Tibial nerve (tissue), 4 donors: ENCODE measurements at regions not wholly inside any gene's neighbourhood (a gene's known extent, or its start where the extent isn't known, plus 50 kb on each side); places are given as distances from the start of the nearest gene placed in this dataset.

ENCODE experiments used
- DNase-seq, 2 donors: peaks; one replicate each; pipeline ENCODE4 v3.0.0-alpha.2; 2019; ENCODE audit warnings: low spot score in 2 of 2
- H3K27ac ChIP-seq, 4 donors: fragments of 200-600 bp; sonication (generic) in 3 of 4; one replicate each; pipeline ENCODE4 v1.5.1; 2017 to 2019; ENCODE audit warnings: mild to moderate bottlenecking in 1 of 4
- H3K27me3 ChIP-seq, 2 donors: fragments of 200-600 bp; sonication (generic) in 1 of 2; one replicate each; pipeline versions ENCODE4 v1.5.1 to v1.6.0; 2017 to 2019
- H3K36me3 ChIP-seq, 3 donors: fragments of 200-600 bp; sonication (generic); one replicate each; pipeline ENCODE4 v1.5.1; 2018 to 2019
- H3K4me1 ChIP-seq, 4 donors: fragments of 200-600 bp; sonication (generic) in 3 of 4; one replicate each; pipeline ENCODE4 v1.5.1; 2017 to 2019
- H3K4me3 ChIP-seq, 4 donors: fragments of 200-600 bp; sonication (generic) in 3 of 4; one replicate each; pipeline ENCODE4 v1.5.1; 2017 to 2019; ENCODE audit warnings: mild to moderate bottlenecking in 1 of 4, moderate library complexity in 1 of 4
- H3K9me3 ChIP-seq, 4 donors: fragments of 200-600 bp; sonication (generic) in 3 of 4; one replicate each; pipeline ENCODE4 v1.5.1; 2017 to 2019
- CTCF ChIP-seq, 5 experiments: fragments of 200-600 bp in 3 of 5; fragments of 450-650 bp in 2 of 5; sonication (generic) in 3 of 5; IDR thresholded peaks; one replicate each; pipeline ENCODE4 v1.5.1; 2016 to 2019; ENCODE audit warnings: antibody characterized with exemption in 5 of 5, mild to moderate bottlenecking in 3 of 5, moderate library complexity in 2 of 5
- EP300 ChIP-seq, 2 donors: sonication (generic); formaldehyde crosslinking; IDR thresholded peaks; one replicate each; pipeline ENCODE4 v1.6.1; 2017; ENCODE audit warnings: antibody characterized with exemption in 2 of 2, mild to moderate bottlenecking in 1 of 2
- POLR2A ChIP-seq, 2 donors: fragments of 450-650 bp; IDR thresholded peaks; one replicate each; pipeline ENCODE4 v1.6.1; 2017; ENCODE audit warnings: antibody characterized with exemption in 2 of 2, mild to moderate bottlenecking in 2 of 2, moderate library complexity in 2 of 2
- WGBS, 2 donors: methylation state at CpG; one replicate each; pipeline ENCODE4 v1.1.5; 2018; 5-methylcytosine and 5-hydroxymethylcytosine counted together

DNA sequence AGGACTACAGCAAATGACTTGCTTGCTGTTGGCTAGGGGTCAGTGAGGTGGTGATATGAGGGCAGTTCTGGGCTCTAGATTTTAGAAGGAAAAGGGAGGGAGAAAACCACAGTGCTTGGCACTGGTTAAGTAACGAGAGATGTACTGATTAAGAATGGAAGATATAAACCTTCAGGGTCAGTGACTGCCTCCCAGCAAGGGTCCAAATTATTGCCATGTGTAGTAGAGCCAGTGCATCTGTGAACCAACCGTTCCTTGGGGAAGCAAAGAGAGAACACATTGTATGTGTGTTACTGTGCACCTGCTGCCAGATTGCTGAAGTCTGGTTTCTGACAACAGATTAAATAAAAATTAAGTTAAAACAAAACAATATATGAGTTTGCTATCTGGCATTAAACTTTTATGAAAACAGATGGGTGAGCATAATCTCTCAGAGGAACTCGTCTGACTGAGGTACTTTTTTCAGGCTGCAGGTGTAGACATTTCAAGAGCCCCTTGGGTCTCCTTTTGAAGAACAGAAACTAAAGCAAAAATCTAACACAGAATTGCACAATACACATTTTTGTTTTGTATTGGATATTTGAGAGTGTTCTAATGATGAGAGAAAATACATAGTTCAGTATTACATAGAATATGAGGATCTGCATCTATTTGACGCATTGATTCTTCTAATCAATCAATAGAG is 1120.6 kb downstream of the SORCS3 start:
- TF ChIP-seq CTCF (IDR thresholded peaks at IDR 0.05) (no peak), POLR2A (IDR thresholded peaks at IDR 0.05) (no peak), EP300 (IDR thresholded peaks at IDR 0.05) (no peak)
- 49 to 63% methylated on average over 4 of the region's 4 CpGs for WGBS, 2 donors
- H3K4me3 ChIP-seq = no peak overlapping the region

GRCh38 chr10:105759669-105760068 is 1118.6 kb downstream of the SORCS3 start:
- no peak for DNase-seq
- Histone ChIP-seq H3K36me3 (no peaks in the 10 kb centered on the region), H3K4me3 (no peak overlapping the region), H3K4me1 (no peaks in the 10 kb centered on the region), H3K27ac (no peak overlapping the region), H3K27me3 (no peaks in the 10 kb centered on the region), H3K9me3 (no peaks in the 10 kb centered on the region)
- no peak for TF ChIP-seq CTCF (IDR thresholded peaks at IDR 0.05)
- TF ChIP-seq EP300 (IDR thresholded peaks at IDR 0.05) = no peak
- no peak for TF ChIP-seq POLR2A (IDR thresholded peaks at IDR 0.05)
- WGBS, 2 donors = 38 to 53% methylated on average over 3 of the region's 3 CpGs

More for the DNA sequence above, 1120.6 kb downstream of the SORCS3 start:
- no peak for DNase-seq
- Histone ChIP-seq H3K4me1 (no peaks in the 10 kb centered on the region), H3K27me3 (no peaks in the 10 kb centered on the region), H3K36me3 (no peaks in the 10 kb centered on the region), H3K9me3 (no peaks in the 10 kb centered on the region), H3K27ac (no peak overlapping the region)

DNA sequence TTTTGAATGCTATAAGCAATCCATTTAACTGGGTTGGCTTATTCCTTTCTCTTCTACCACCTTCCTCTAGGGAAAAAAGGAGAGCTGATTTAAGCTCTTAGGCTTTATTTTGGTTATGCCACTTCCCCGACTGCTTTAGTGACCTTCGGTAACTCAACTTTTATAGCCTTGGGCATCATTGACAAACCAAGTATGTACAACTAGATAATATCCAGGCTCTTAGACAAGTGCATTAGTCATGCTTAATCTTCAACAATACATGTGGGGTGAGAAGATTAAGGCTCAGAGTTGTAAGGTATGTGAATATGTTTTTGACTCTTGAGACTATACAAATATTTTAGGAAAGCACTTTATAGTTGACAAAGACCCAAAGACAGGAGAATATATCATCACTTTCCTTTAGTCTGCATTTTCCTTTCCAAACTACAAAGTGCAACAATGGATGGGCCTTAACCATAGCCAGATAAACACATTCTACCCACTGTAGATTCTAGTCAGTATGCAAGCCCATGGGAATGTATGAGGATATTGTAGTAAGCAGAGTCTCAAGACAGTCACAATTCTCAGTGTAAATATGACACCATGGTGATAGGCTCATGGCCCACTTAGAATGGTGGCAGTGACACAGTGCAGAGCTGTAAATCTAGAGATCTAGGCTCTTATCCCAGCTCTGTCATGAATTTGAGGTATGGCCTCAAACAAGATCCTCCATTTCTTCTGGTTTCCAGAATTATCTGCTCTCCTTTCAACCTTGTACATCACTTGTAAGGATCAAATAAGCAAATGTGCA is 1117.3 kb downstream of the SORCS3 start:
- no peak overlapping the region for H3K4me3 ChIP-seq
- TF ChIP-seq CTCF (IDR thresholded peaks at IDR 0.05) (no peak), EP300 (IDR thresholded peaks at IDR 0.05) (no peak), POLR2A (IDR thresholded peaks at IDR 0.05) (no peak)
- no peaks in the 10 kb centered on the region for H3K36me3 ChIP-seq
- no peak for DNase-seq
- H3K27ac ChIP-seq = no peak overlapping the region
- no peaks in the 10 kb centered on the region for H3K9me3 ChIP-seq
- no peaks in the 10 kb centered on the region for H3K27me3 ChIP-seq
- H3K4me1 ChIP-seq = no peaks in the 10 kb centered on the region
- 82 to 91% methylated on average over 2 of the region's 2 CpGs for WGBS, 2 donors

DNA sequence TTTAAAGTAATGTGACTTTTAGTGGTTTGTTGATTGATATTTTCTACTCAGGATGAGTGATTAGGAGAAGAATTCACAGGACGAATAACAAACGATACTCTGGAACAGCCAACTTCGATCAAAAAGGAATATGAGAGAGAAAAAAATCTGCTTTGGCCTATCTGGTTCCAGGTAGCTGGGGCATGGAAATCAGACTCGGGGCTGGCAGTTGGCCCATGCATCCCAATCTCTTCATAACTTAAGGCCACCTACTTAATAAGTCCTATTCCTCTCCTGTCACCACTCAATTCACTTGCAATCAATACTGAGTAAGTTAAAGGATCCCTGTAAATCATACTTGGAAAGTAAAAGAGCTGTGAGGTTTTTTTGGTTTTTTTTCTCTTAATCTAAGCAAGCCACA is 1116.2 kb downstream of the SORCS3 start:
- no peak for DNase-seq
- Histone ChIP-seq H3K27ac (no peak overlapping the region), H3K4me3 (no peak overlapping the region), H3K9me3 (no peaks in the 10 kb centered on the region), H3K27me3 (no peaks in the 10 kb centered on the region), H3K4me1 (no peaks in the 10 kb centered on the region), H3K36me3 (no peaks in the 10 kb centered on the region)
- TF ChIP-seq CTCF (IDR thresholded peaks at IDR 0.05) = no peak
- no peak for TF ChIP-seq POLR2A (IDR thresholded peaks at IDR 0.05)
- no peak for TF ChIP-seq EP300 (IDR thresholded peaks at IDR 0.05)
- 71 to 75% methylated on average over 4 of the region's 4 CpGs for WGBS, 2 donors

- DNase-seq = no peak
- H3K9me3 ChIP-seq = no peaks in the 10 kb centered on the region
- no peaks in the 10 kb centered on the region for H3K4me1 ChIP-seq
- no peak for TF ChIP-seq EP300 (IDR thresholded peaks at IDR 0.05)
- TF ChIP-seq POLR2A (IDR thresholded peaks at IDR 0.05) = no peak
- no peak for TF ChIP-seq CTCF (IDR thresholded peaks at IDR 0.05)
- no peak overlapping the region for H3K27ac ChIP-seq
- WGBS, 2 donors = 63 to 67% methylated on average over 3 of the region's 3 CpGs
- H3K27me3 ChIP-seq = no peaks in the 10 kb centered on the region
- H3K4me3 ChIP-seq = no peak overlapping the region
- H3K36me3 ChIP-seq = no peaks in the 10 kb centered on the region
These were observed 1115.3 kb downstream of the SORCS3 start for GRCh38 chr10:105756386-105756785.
